H1 (cell line): ENCODE measurements at regions not wholly inside any gene's neighbourhood (a gene's known extent, or its start where the extent isn't known, plus 50 kb on each side); places are given as distances from the start of the nearest gene placed in this dataset.

Source experiments
- CTCF ChIA-PET: fragments of 300-600 bp; sonication (Branson Sonifier 250); formaldehyde crosslinking; loops from one replicate; lab custom pipeline; 2021; ENCODE audit not compliant: partially characterized antibody; lab: Charles Lee
- POLR2A ChIA-PET: fragments of 300-600 bp; sonication (Branson Sonifier 250); formaldehyde crosslinking; loops from one replicate; lab custom pipeline; 2021; ENCODE audit warnings: inconsistent platforms; ENCODE audit not compliant: partially characterized antibody; lab: Charles Lee
- DNase-seq, 2 experiments: peaks; one replicate each; pipeline versions ENCODE4 v3.0.0 to v3.0.0-alpha.2; 2010 to 2022; ENCODE audit warnings: low spot score in 2 of 2, low read depth in 1 of 2, mixed read lengths in 1 of 2
- FAIRE-seq: peaks from 2 replicates; lab custom pipeline; 2011; peaks lifted over from hg19 to GRCh38; lab: Jason Lieb, UNC
- H2AFZ ChIP-seq: 2 replicates; pipeline ENCODE4 v1.8.1; 2012; ENCODE audit warnings: low read length, inconsistent platforms
- H2AK5ac ChIP-seq: 2 replicates; pipeline ENCODE4 v1.6.1; 2013; ENCODE audit warnings: low read depth, low read length
- H2BK120ac ChIP-seq: replicated peaks from 2 replicates; pipeline ENCODE3; 2013; ENCODE audit warnings: low read depth, low read length, inconsistent platforms
- H2BK12ac ChIP-seq: 2 replicates; pipeline ENCODE4 v1.6.1; 2013; ENCODE audit warnings: low read depth, low read length
- H2BK15ac ChIP-seq: 2 replicates; pipeline ENCODE4 v1.6.1; 2013; ENCODE audit warnings: low read length
- H2BK20ac ChIP-seq: 2 replicates; pipeline ENCODE4 v1.6.1; 2013; ENCODE audit warnings: low read length
- H2BK5ac ChIP-seq: 2 replicates; pipeline ENCODE4 v1.6.1; 2013; ENCODE audit warnings: low read depth, low read length
- H3K14ac ChIP-seq: 2 replicates; pipeline ENCODE4 v1.6.1; 2013; ENCODE audit warnings: inconsistent platforms; ENCODE audit not compliant: insufficient read length
- H3K18ac ChIP-seq: 2 replicates; pipeline ENCODE4 v1.6.1; 2013; ENCODE audit warnings: low read length; ENCODE audit errors: extremely low read depth
- H3K23ac ChIP-seq: 2 replicates; pipeline ENCODE4 v1.6.1; 2013; ENCODE audit warnings: inconsistent platforms; ENCODE audit not compliant: insufficient read length
- H3K23me2 ChIP-seq: 2 replicates; pipeline ENCODE4 v1.6.1; 2013; ENCODE audit warnings: low read depth, low read length
- H3K27ac ChIP-seq: 2 replicates; pipeline ENCODE4 v1.6.1; 2011; ENCODE audit warnings: low read depth, low read length, inconsistent platforms
- H3K27me3 ChIP-seq, 4 experiments: replicated peaks in 1 of 4; 1 replicate in 1 of 4; 2 replicates in 3 of 4; pipeline versions ENCODE4 v1.6.1 to v1.8.1; 2011 to 2013; ENCODE audit warnings: low read length in 3 of 4, mild to moderate bottlenecking in 3 of 4, inconsistent platforms in 2 of 4, mixed read lengths in 2 of 4, moderate library complexity in 1 of 4; ENCODE audit not compliant: control insufficient read depth in 3 of 4, insufficient read depth in 3 of 4; ENCODE audit errors: extremely low read depth in 1 of 4
- H3K36me3 ChIP-seq, 4 experiments: 2 replicates each; pipeline versions ENCODE4 v1.6.1 to v1.8.1; 2011 to 2013; ENCODE audit warnings: mild to moderate bottlenecking in 4 of 4, low read length in 3 of 4, moderate library complexity in 2 of 4, control low read depth in 1 of 4, inconsistent platforms in 1 of 4; ENCODE audit not compliant: insufficient read depth in 4 of 4, control insufficient read depth in 2 of 4
- H3K4ac ChIP-seq: replicated peaks from 2 replicates; pipeline ENCODE3; 2013; ENCODE audit warnings: low read length, low read depth, mixed read lengths, inconsistent platforms; ENCODE audit not compliant: insufficient read length
- H3K4me1 ChIP-seq, 4 experiments: replicated peaks in 1 of 4; 1 replicate in 1 of 4; 2 replicates in 3 of 4; pipeline versions ENCODE4 v1.6.1 to v1.8.1; 2011 to 2013; ENCODE audit warnings: low read length in 3 of 4, inconsistent platforms in 2 of 4, mixed read lengths in 1 of 4; ENCODE audit not compliant: insufficient read depth in 4 of 4, control insufficient read depth in 3 of 4
- H3K4me2 ChIP-seq, 2 experiments: 2 replicates each; pipeline versions ENCODE4 v1.6.1 to v1.8.1; 2011 to 2013; ENCODE audit warnings: low read depth in 2 of 2, low read length in 2 of 2, control low read depth in 1 of 2, inconsistent platforms in 1 of 2, mild to moderate bottlenecking in 1 of 2; ENCODE audit not compliant: insufficient read depth in 1 of 2
- H3K4me3 ChIP-seq, 4 experiments: fragments of 200-600, 300-600 bp in 1 of 4; sonication (generic), shearing (Covaris generic), sonication (Bioruptor Twin) in 1 of 4; 2 replicates each; pipeline versions ENCODE4 v1.5.1 to v1.8.1; 2011 to 2016; ENCODE audit warnings: low read length in 4 of 4, low read depth in 3 of 4, control low read depth in 2 of 4, inconsistent platforms in 2 of 4, mild to moderate bottlenecking in 2 of 4, mixed read lengths in 1 of 4, moderate library complexity in 1 of 4; ENCODE audit not compliant: insufficient read depth in 2 of 4; ENCODE audit errors: extremely low read depth in 1 of 4
- H3K56ac ChIP-seq: replicated peaks from 2 replicates; pipeline ENCODE3; 2013; ENCODE audit warnings: low read depth, mild to moderate bottlenecking, mixed read lengths, low read length, inconsistent platforms; ENCODE audit not compliant: insufficient read length
- H3K79me1 ChIP-seq: 2 replicates; pipeline ENCODE4 v1.6.1; 2013; ENCODE audit warnings: low read depth, low read length, control low read depth
- H3K79me2 ChIP-seq, 2 experiments: 2 replicates each; pipeline versions ENCODE4 v1.6.1 to v1.8.1; 2012 to 2013; ENCODE audit warnings: low read length in 2 of 2, mild to moderate bottlenecking in 2 of 2, inconsistent platforms in 1 of 2; ENCODE audit not compliant: insufficient read depth in 2 of 2, control insufficient read depth in 1 of 2
- H3K9ac ChIP-seq, 4 experiments: replicated peaks in 1 of 4; 1 replicate in 1 of 4; 2 replicates in 3 of 4; pipeline versions ENCODE4 v1.6.1 to v1.8.1; 2011 to 2013; ENCODE audit warnings: low read depth in 3 of 4, low read length in 3 of 4, control low read depth in 2 of 4, mild to moderate bottlenecking in 2 of 4, moderate library complexity in 2 of 4, inconsistent platforms in 1 of 4; ENCODE audit errors: extremely low read depth in 1 of 4
- H3K9me3 ChIP-seq, 2 experiments: 2 replicates each; pipeline versions ENCODE4 v1.6.1 to v1.8.1; 2012 to 2013; ENCODE audit warnings: mild to moderate bottlenecking in 2 of 2, moderate library complexity in 2 of 2, control low read depth in 1 of 2, inconsistent platforms in 1 of 2, low read depth in 1 of 2, low read length in 1 of 2, mixed read lengths in 1 of 2; ENCODE audit not compliant: insufficient read depth in 2 of 2
- H4K20me1 ChIP-seq, 2 experiments: replicated peaks in 1 of 2; 2 replicates each; pipeline versions ENCODE3 to v1.8.1; 2011 to 2013; ENCODE audit warnings: inconsistent platforms in 2 of 2, low read length in 2 of 2, mild to moderate bottlenecking in 1 of 2; ENCODE audit not compliant: insufficient read depth in 2 of 2, control insufficient read depth in 1 of 2
- H4K5ac ChIP-seq: 2 replicates; pipeline ENCODE4 v1.6.1; 2013; ENCODE audit warnings: low read length, low read depth, mixed read lengths, inconsistent platforms; ENCODE audit not compliant: insufficient read length
- H4K8ac ChIP-seq: 2 replicates; pipeline ENCODE4 v1.8.0; 2013; ENCODE audit warnings: mild to moderate bottlenecking, moderate library complexity, low read length, inconsistent platforms; ENCODE audit not compliant: insufficient read depth; ENCODE audit errors: extremely low read depth
- H4K91ac ChIP-seq: replicated peaks from 2 replicates; pipeline ENCODE3; 2013; ENCODE audit warnings: low read length, mixed read lengths, inconsistent platforms; ENCODE audit not compliant: insufficient read length
- CBX8 ChIP-seq: fragments of 300-800, 300-1000 bp; sonication (generic); IDR thresholded peaks from 2 replicates; pipeline ENCODE4 v1.7.1; 2016; ENCODE audit warnings: low read depth, low read length, borderline replicate concordance
- CHD1 ChIP-seq: IDR thresholded peaks from 2 replicates; pipeline ENCODE4 v1.6.1; 2012; ENCODE audit warnings: low read depth, low read length, improper control_type of control experiment
- CHD2 ChIP-seq: IDR thresholded peaks from 2 replicates; pipeline ENCODE4 v1.6.1; 2012; ENCODE audit warnings: low read length, improper control_type of control experiment
- EP300 ChIP-seq, 2 experiments: IDR thresholded peaks; 1 replicate in 1 of 2; 2 replicates in 1 of 2; pipeline ENCODE4 v1.6.1; 2011 to 2012; ENCODE audit warnings: low read depth in 2 of 2, low read length in 2 of 2, mild to moderate bottlenecking in 2 of 2, borderline replicate concordance in 1 of 2, inconsistent platforms in 1 of 2, moderate library complexity in 1 of 2
- HDAC6 ChIP-seq: IDR thresholded peaks from one replicate; pipeline ENCODE4 v1.7.1; 2012; ENCODE audit warnings: low read depth, mild to moderate bottlenecking, inconsistent platforms, low read length, moderate library complexity
- JUND ChIP-seq: IDR thresholded peaks from 2 replicates; pipeline ENCODE4 v1.6.1; 2011; ENCODE audit warnings: mild to moderate bottlenecking, improper control_type of control experiment, low read length
- RFX5 ChIP-seq: IDR thresholded peaks from 2 replicates; pipeline ENCODE4 v1.6.1; 2011; ENCODE audit warnings: low read depth, low read length, improper control_type of control experiment, borderline replicate concordance
- RXRA ChIP-seq: IDR thresholded peaks from 2 replicates; pipeline ENCODE4 v1.6.1; 2011; ENCODE audit warnings: low read depth, mild to moderate bottlenecking, low read length, moderate library complexity; ENCODE audit not compliant: insufficient read depth
- SIN3A ChIP-seq, 2 experiments: IDR thresholded peaks in 1 of 2; conservative IDR thresholded peaks in 1 of 2; 2 replicates each; pipeline ENCODE4 v1.6.1; 2011 to 2012; ENCODE audit warnings: low read length in 2 of 2, improper control_type of control experiment in 1 of 2, low read depth in 1 of 2, mild to moderate bottlenecking in 1 of 2
- SIRT6 ChIP-seq: IDR thresholded peaks from one replicate; pipeline ENCODE4 v1.7.1; 2012; ENCODE audit warnings: low read length, inconsistent platforms
- TAF1 ChIP-seq: IDR thresholded peaks from 2 replicates; pipeline ENCODE4 v1.6.1; 2011; ENCODE audit warnings: mild to moderate bottlenecking, low read depth, low read length
- TBP ChIP-seq: IDR thresholded peaks from 2 replicates; pipeline ENCODE4 v1.6.1; 2011; ENCODE audit warnings: low read depth, low read length, improper control_type of control experiment
- TCF12 ChIP-seq: IDR thresholded peaks from 2 replicates; pipeline ENCODE4 v1.6.1; 2011; ENCODE audit warnings: low read depth, mild to moderate bottlenecking, low read length
- WGBS, 2 experiments: shearing (Covaris generic) in 1 of 2; methylation state at CpG; one replicate each; pipeline versions ENCODE4 v1.1.6 to v1.1.7; 2013 to 2015; ENCODE audit warnings: low lambda C conversion rate in 2 of 2, mixed read lengths in 2 of 2, inconsistent platforms in 1 of 2, low coverage in 1 of 2, missing lambda C conversion rate in 1 of 2; ENCODE audit not compliant: insufficient replicate concordance in 2 of 2, insufficient coverage in 1 of 2, insufficient read length in 1 of 2; ENCODE audit errors: extremely low coverage in 1 of 2, missing lambda C conversion rate in 1 of 2; 5-methylcytosine and 5-hydroxymethylcytosine counted together

GRCh38 chr7:73966941-73967831 lies 60.8 kb upstream of the ELN start:
- Histone ChIP-seq H2BK15ac (no peak overlapping the region), H3K79me2 (no peaks in the 10 kb centered on the region), H2BK120ac (no peak overlapping the region), H3K79me1 (no peaks in the 10 kb centered on the region), H3K23ac (no peak overlapping the region), H4K8ac (peak overlapping the region; percentile 28), H4K91ac (no peak overlapping the region), H3K14ac (no peak overlapping the region), H2BK12ac (no peak overlapping the region), H3K9me3 (peaks cover 0 to 11% of the 10 kb centered on the region in 2 experiments; a peak in 3 of 4 replicates), H2AK5ac (no peak overlapping the region), H3K4me2 (no peak overlapping the region), H3K18ac (no peak overlapping the region), H2BK5ac (no peak overlapping the region), H3K4me1 (peaks cover 0 to 3% (median under 1%) of the 10 kb centered on the region in 4 experiments; a peak in 2 of 7 replicates), H3K27me3 (no peaks in the 10 kb centered on the region), H2BK20ac (no peak overlapping the region), H4K5ac (no peak overlapping the region), H3K23me2 (peaks cover 4% of the 10 kb centered on the region; the same call in 1 of the 2 replicates), H3K4me3 (no peak overlapping the region), H3K4ac (no peak overlapping the region), H3K56ac (no peak overlapping the region), H3K36me3 (no peaks in the 10 kb centered on the region), H4K20me1 (no peaks in the 10 kb centered on the region), H3K9ac (no peak overlapping the region), H2AFZ (peak overlapping the region; percentile 53; the same call in 1 of the 2 replicates), H3K27ac (no peak overlapping the region)
- ChIA-PET POLR2A (no interaction called here), CTCF (no interaction called here)
- 86 to 100% methylated on average over 1 to 11 of the region's 11 CpGs for WGBS, 2 experiments
- DNase-seq (peak in 1 of 2 experiments; percentile 44), FAIRE-seq (no peak)
- TF ChIP-seq TAF1 (no peak), RXRA (no peak), SIN3A (conservative IDR thresholded peaks at IDR 0.05 in 1 of 2, IDR thresholded peaks at IDR 0.05 in 1 of 2; ENCODE audit: low read depth in 1 of 2, low read length in 2 of 2) (no peak), JUND (no peak), HDAC6 (no peak), TCF12 (no peak), CHD1 (no peak), CHD2 (no peak), TBP (no peak), SIRT6 (no peak), RFX5 (no peak), EP300 (IDR thresholded peaks at IDR 0.05; ENCODE audit: borderline replicate concordance in 1 of 2, low read depth in 2 of 2, low read length in 2 of 2) (no peak), CBX8 (no peak)
